OCI-LY1 (cell line): ENCODE measurements at regions not wholly inside any gene's neighbourhood (a gene's known extent, or its start where the extent isn't known, plus 50 kb on each side); places are given as distances from the start of the nearest gene placed in this dataset.

Experiments
- H2AFZ ChIP-seq: fragments of 200-600 bp; sonication (generic), shearing (Covaris generic); 2 replicates; pipeline ENCODE4 v1.6.0; 2014; ENCODE audit warnings: antibody characterized with exemption, mild to moderate bottlenecking, low read length
- H3F3A ChIP-seq: fragments of 200-600 bp; sonication (generic), shearing (Covaris generic); 2 replicates; pipeline ENCODE4 v1.6.0; 2014; ENCODE audit warnings: mild to moderate bottlenecking, antibody characterized with exemption, low read length, moderate library complexity; ENCODE audit not compliant: insufficient read depth
- H3K27ac ChIP-seq: fragments of 200-600 bp; sonication (generic); 2 replicates; pipeline ENCODE4 v1.5.1; 2014; ENCODE audit warnings: low read length, mixed run types, mild to moderate bottlenecking, low read depth; ENCODE audit not compliant: poor library complexity, severe bottlenecking
- H3K27me3 ChIP-seq: fragments of 200-600 bp; sonication (generic); 2 replicates; pipeline ENCODE4 v1.6.0; 2014; ENCODE audit warnings: antibody characterized with exemption, mild to moderate bottlenecking, low read length, moderate library complexity; ENCODE audit not compliant: insufficient read depth
- H3K36me3 ChIP-seq: fragments of 200-600 bp; sonication (generic); 2 replicates; pipeline ENCODE4 v1.6.1; 2014; ENCODE audit warnings: mild to moderate bottlenecking, antibody characterized with exemption, low read length, moderate library complexity, mixed read lengths; ENCODE audit not compliant: insufficient read depth
- H3K4me1 ChIP-seq: fragments of 200-600 bp; sonication (generic); 2 replicates; pipeline ENCODE4 v1.5.1; 2014; ENCODE audit warnings: mild to moderate bottlenecking, low read length, moderate library complexity; ENCODE audit not compliant: insufficient read depth, severe bottlenecking
- H3K4me2 ChIP-seq: fragments of 200-600 bp; sonication (generic), shearing (Covaris generic); 2 replicates; pipeline ENCODE4 v1.6.1; 2014; ENCODE audit warnings: low read length
- H3K4me3 ChIP-seq: fragments of 200-600 bp; sonication (generic); 2 replicates; pipeline ENCODE4 v1.5.1; 2014; ENCODE audit warnings: low read length, low read depth, mild to moderate bottlenecking, mixed read lengths; ENCODE audit not compliant: poor library complexity, severe bottlenecking
- H3K79me2 ChIP-seq: fragments of 200-600 bp; shearing (Covaris generic); 2 replicates; pipeline ENCODE4 v1.6.1; 2016; ENCODE audit warnings: mixed run types, low read length, mixed read lengths; ENCODE audit not compliant: insufficient read depth
- H3K9ac ChIP-seq: fragments of 200-600 bp; sonication (generic), shearing (Covaris generic); 2 replicates; pipeline ENCODE4 v1.6.1; 2014; ENCODE audit warnings: mild to moderate bottlenecking, low read length, mixed read lengths
- H3K9me2 ChIP-seq: fragments of 200-600 bp; sonication (generic), shearing (Covaris generic); 2 replicates; pipeline ENCODE4 v1.6.1; 2014; ENCODE audit warnings: low read depth, mild to moderate bottlenecking, low read length, mixed read lengths
- H3K9me3 ChIP-seq: fragments of 200-600 bp; shearing (Covaris generic); 2 replicates; pipeline ENCODE4 v1.6.1; 2014; ENCODE audit warnings: low read length, mixed read lengths
- H4K20me1 ChIP-seq: fragments of 200-600 bp; sonication (generic), shearing (Covaris generic); 2 replicates; pipeline ENCODE4 v1.6.0; 2016; ENCODE audit warnings: mild to moderate bottlenecking, low read length; ENCODE audit not compliant: insufficient read depth
- EZH2 ChIP-seq: fragments of 200-600 bp; sonication (generic), shearing (Covaris generic); IDR thresholded peaks from 2 replicates; pipeline ENCODE4 v1.8.0; 2017; ENCODE audit warnings: borderline replicate concordance, mixed run types, mild to moderate bottlenecking, antibody characterized with exemption, low read length, moderate library complexity, mixed read lengths
- TF ChIP-seq, protein P1 (sequence below): fragments of 200-600 bp; sonication (generic), shearing (Covaris generic); IDR thresholded peaks from 2 replicates; pipeline ENCODE4 v1.5.1; 2017; ENCODE audit warnings: mild to moderate bottlenecking, antibody characterized with exemption, low read length, moderate library complexity, mixed read lengths

- no peaks in the 10 kb centered on the region for H3K36me3 ChIP-seq
- H3K4me3 ChIP-seq, result no peak overlapping the region
- no peaks in the 10 kb centered on the region for H3K4me1 ChIP-seq
- no peak overlapping the region for H2AFZ ChIP-seq
- no peaks in the 10 kb centered on the region for H3K9me2 ChIP-seq
- H3K9ac ChIP-seq, result no peak overlapping the region
- no peaks in the 10 kb centered on the region for H3F3A ChIP-seq
- H3K9me3 ChIP-seq, result no peaks in the 10 kb centered on the region
- no peak overlapping the region for H3K27ac ChIP-seq
- no peak overlapping the region for H3K4me2 ChIP-seq
- no peak for TF ChIP-seq EZH2
- TF ChIP-seq, protein P1, sequence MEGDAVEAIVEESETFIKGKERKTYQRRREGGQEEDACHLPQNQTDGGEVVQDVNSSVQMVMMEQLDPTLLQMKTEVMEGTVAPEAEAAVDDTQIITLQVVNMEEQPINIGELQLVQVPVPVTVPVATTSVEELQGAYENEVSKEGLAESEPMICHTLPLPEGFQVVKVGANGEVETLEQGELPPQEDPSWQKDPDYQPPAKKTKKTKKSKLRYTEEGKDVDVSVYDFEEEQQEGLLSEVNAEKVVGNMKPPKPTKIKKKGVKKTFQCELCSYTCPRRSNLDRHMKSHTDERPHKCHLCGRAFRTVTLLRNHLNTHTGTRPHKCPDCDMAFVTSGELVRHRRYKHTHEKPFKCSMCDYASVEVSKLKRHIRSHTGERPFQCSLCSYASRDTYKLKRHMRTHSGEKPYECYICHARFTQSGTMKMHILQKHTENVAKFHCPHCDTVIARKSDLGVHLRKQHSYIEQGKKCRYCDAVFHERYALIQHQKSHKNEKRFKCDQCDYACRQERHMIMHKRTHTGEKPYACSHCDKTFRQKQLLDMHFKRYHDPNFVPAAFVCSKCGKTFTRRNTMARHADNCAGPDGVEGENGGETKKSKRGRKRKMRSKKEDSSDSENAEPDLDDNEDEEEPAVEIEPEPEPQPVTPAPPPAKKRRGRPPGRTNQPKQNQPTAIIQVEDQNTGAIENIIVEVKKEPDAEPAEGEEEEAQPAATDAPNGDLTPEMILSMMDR, result no peak
- no peaks in the 10 kb centered on the region for H4K20me1 ChIP-seq
- H3K27me3 ChIP-seq, result no peaks in the 10 kb centered on the region
- H3K79me2 ChIP-seq, result no peaks in the 10 kb centered on the region
These were observed 487.0 kb upstream of the FZD8 start for GRCh38 chr10:36129051-36129450.

DNA sequence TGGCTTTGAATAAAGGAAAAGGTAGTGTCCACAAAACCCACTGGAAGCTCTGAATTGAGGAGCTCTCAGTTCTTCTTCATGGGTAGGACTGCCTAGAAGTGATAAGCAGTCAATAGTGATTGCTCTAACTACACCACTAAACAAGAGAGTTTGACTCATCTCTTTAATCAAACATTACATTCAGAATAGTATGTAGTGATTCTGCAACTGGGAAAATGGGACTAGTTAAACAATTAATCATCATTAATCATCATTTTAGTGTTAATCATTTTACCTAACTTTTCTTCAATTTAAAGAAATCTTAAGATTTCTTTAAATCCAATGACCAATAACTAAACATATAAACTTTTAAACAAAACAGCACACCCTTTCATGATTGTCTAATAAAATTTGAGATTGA is 484.0 kb upstream of the FZD8 start:
- H3K36me3 ChIP-seq, result no peaks in the 10 kb centered on the region
- TF ChIP-seq, protein P1, result no peak
- no peak for TF ChIP-seq EZH2
- no peaks in the 10 kb centered on the region for H3K9me2 ChIP-seq
- H4K20me1 ChIP-seq, result no peaks in the 10 kb centered on the region
- no peaks in the 10 kb centered on the region for H3K4me1 ChIP-seq
- H3K27ac ChIP-seq, result no peak overlapping the region
- no peaks in the 10 kb centered on the region for H3K27me3 ChIP-seq
- no peak overlapping the region for H3K4me3 ChIP-seq
- no peaks in the 10 kb centered on the region for H3F3A ChIP-seq
- no peaks in the 10 kb centered on the region for H3K9me3 ChIP-seq
- no peaks in the 10 kb centered on the region for H3K79me2 ChIP-seq
- H2AFZ ChIP-seq, result no peak overlapping the region
- H3K9ac ChIP-seq, result no peak overlapping the region
- H3K4me2 ChIP-seq, result no peak overlapping the region

DNA sequence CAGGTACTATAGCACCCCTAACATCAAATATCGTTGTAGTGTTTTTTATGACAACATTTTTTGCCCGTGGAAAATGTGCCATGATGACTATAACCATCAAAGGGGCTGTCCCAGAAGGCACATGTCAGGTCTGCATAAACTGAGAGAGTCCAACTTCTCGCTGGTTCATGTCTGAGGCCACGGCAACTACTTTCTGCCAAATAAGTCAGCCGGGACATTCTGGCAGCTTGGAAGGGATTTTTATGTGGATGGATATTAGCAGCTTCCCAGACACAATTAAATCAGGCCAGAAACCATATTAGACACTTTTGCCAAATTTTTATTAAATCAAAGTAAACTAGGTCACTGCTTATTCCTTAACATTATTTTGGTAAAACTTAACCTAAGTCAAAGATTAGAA is 477.4 kb upstream of the FZD8 start:
- no peaks in the 10 kb centered on the region for H3K9me2 ChIP-seq
- H3K9me3 ChIP-seq, result no peaks in the 10 kb centered on the region
- TF ChIP-seq EZH2, result no peak
- TF ChIP-seq, protein P1, result no peak
- H3K4me1 ChIP-seq, result no peaks in the 10 kb centered on the region
- H3K4me2 ChIP-seq, result no peak overlapping the region
- no peaks in the 10 kb centered on the region for H3F3A ChIP-seq
- H3K27ac ChIP-seq, result no peak overlapping the region
- H3K36me3 ChIP-seq, result no peaks in the 10 kb centered on the region
- H3K79me2 ChIP-seq, result no peaks in the 10 kb centered on the region
- H3K27me3 ChIP-seq, result no peaks in the 10 kb centered on the region
- H2AFZ ChIP-seq, result no peak overlapping the region
- no peak overlapping the region for H3K4me3 ChIP-seq
- H4K20me1 ChIP-seq, result no peaks in the 10 kb centered on the region
- H3K9ac ChIP-seq, result no peak overlapping the region
